ENCODE measurements at regions not wholly inside any gene's neighbourhood (a gene's known extent, or its start where the extent isn't known, plus 50 kb on each side); places are given as distances from the start of the nearest gene placed in this dataset.

GRCh38 chr2:184261331-184261730, 337.0 kb upstream of the ZNF804A start:
- no peak for DNase-seq
- no peaks in the 10 kb centered on the region for H3K36me3 ChIP-seq
- H3K4me1 ChIP-seq: no peaks in the 10 kb centered on the region
- H3K9me3 ChIP-seq: no peaks in the 10 kb centered on the region
- no peaks in the 10 kb centered on the region for H3K27me3 ChIP-seq
- H3K4me3 ChIP-seq (ENCODE audit: low read depth, low read length): no peak overlapping the region
- TF ChIP-seq CTCF (IDR thresholded peaks at IDR 0.05; ENCODE audit: low read depth, low read length): no peak

GRCh38 chr2:184261818-184262217, 336.5 kb upstream of the ZNF804A start:
- no peak for TF ChIP-seq CTCF (IDR thresholded peaks at IDR 0.05; ENCODE audit: low read depth, low read length)
- H3K9me3 ChIP-seq: no peaks in the 10 kb centered on the region
- no peaks in the 10 kb centered on the region for H3K27me3 ChIP-seq
- no peak for DNase-seq
- H3K36me3 ChIP-seq: no peaks in the 10 kb centered on the region
- no peak overlapping the region for H3K4me3 ChIP-seq (ENCODE audit: low read depth, low read length)
- H3K4me1 ChIP-seq: no peaks in the 10 kb centered on the region

GRCh38 chr2:184268900-184269477, 329.3 kb upstream of the ZNF804A start:
- no peak overlapping the region for H3K4me3 ChIP-seq (ENCODE audit: low read depth, low read length)
- TF ChIP-seq CTCF (IDR thresholded peaks at IDR 0.05; ENCODE audit: low read depth, low read length): no peak
- H3K9me3 ChIP-seq: no peaks in the 10 kb centered on the region
- no peaks in the 10 kb centered on the region for H3K27me3 ChIP-seq
- no peak for DNase-seq
- H3K36me3 ChIP-seq: no peaks in the 10 kb centered on the region
- H3K4me1 ChIP-seq: no peaks in the 10 kb centered on the region

- no peak for TF ChIP-seq CTCF (IDR thresholded peaks at IDR 0.05; ENCODE audit: low read depth, low read length)
- Histone ChIP-seq H3K9me3 (no peaks in the 10 kb centered on the region), H3K27me3 (no peaks in the 10 kb centered on the region), H3K4me3 (ENCODE audit: low read depth, low read length) (no peak overlapping the region), H3K36me3 (no peaks in the 10 kb centered on the region), H3K4me1 (no peaks in the 10 kb centered on the region)
- DNase-seq: no peak
Measured at GRCh38 chr2:184270660-184271059, 327.7 kb upstream of the ZNF804A start.

- H3K4me1 ChIP-seq: no peaks in the 10 kb centered on the region
- TF ChIP-seq CTCF (IDR thresholded peaks at IDR 0.05; ENCODE audit: low read depth, low read length): no peak
- H3K27me3 ChIP-seq: no peaks in the 10 kb centered on the region
- H3K9me3 ChIP-seq: no peaks in the 10 kb centered on the region
- no peaks in the 10 kb centered on the region for H3K36me3 ChIP-seq
- no peak overlapping the region for H3K4me3 ChIP-seq (ENCODE audit: low read depth, low read length)
- DNase-seq: no peak
Measured at GRCh38 chr2:184272056-184272455, 326.3 kb upstream of the ZNF804A start.

- H3K4me3 ChIP-seq (ENCODE audit: low read depth, low read length): no peak overlapping the region
- H3K27me3 ChIP-seq: no peaks in the 10 kb centered on the region
- H3K36me3 ChIP-seq: no peaks in the 10 kb centered on the region
- DNase-seq: no peak
- TF ChIP-seq CTCF (IDR thresholded peaks at IDR 0.05; ENCODE audit: low read depth, low read length): no peak
- no peaks in the 10 kb centered on the region for H3K9me3 ChIP-seq
- H3K4me1 ChIP-seq: no peaks in the 10 kb centered on the region
Measured at GRCh38 chr2:184294831-184295230, 303.5 kb upstream of the ZNF804A start.
